GM21825 (cell line): ENCODE measurements at regions not wholly inside any gene's neighbourhood (a gene's known extent, or its start where the extent isn't known, plus 50 kb on each side); places are given as distances from the start of the nearest gene placed in this dataset.

Source experiments
- ATAC-seq: cut with Tn5 transposase; IDR thresholded peaks from one replicate; pipeline ENCODE4 v1.9.1; 2021; ENCODE audit warnings: mild to moderate bottlenecking, moderate library complexity; ENCODE audit not compliant: unreplicated experiment

DNA sequence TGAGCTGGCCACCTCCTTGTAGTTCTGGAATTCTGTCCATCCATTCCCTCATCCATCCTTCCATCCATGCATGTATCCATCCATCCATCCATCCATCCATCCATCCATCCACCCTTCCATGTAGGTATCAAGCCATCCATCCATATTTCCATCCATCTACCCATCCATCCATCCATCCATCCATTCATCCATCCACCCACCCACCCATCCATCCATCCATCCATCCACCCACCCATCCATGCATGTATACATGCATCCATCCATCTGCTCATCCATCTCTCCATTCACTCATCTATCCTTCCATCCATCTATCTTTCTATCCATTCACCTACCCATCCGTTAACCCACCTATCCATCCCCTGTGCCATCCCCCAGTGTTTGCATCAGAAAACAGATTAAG is 153.6 kb upstream of the STX18 start:
- ATAC-seq, result no peak

DNA sequence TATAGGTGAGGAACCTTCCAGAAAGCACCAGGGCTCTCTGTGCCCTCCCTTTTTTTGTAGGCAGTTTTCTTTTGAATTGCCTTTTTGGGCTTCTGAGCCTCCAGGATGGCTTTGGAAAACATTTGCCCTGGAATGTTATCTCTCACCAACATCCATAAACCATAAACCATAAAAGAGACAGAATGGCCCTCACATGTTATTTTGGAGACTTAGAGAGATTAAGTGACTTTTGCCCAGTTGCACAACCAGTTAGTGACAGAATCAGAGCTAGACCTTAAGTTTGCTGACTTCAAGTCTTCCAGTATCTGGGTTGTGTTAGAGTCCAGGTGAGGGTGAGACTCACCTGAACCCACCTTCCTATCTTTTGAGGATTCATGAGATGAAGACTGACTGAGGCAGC is 153.0 kb upstream of the STX18 start:
- ATAC-seq, result no peak

DNA sequence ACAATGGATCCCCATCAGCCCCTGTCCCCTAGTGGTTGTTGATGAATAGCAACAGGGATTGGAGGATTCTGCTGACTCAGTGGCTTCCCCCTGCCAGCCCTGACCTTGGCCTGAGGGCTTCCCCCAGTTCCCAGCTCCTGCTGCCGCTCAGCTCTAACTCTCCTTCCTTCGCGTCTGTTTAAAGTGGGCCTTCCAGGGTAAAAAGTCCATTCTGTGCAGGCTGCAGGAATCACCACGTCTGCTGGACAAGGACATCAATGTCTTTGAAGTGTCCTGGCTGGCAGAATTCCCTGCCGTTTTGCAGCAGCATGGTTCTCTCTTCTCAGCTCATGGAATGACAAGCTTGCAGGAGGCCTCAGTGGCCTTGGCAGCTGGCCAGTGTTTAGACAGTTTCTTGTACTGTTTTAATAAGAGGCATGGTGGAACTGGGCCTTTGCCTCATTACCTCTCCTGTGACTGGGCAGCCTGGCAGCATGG is 152.5 kb upstream of the STX18 start:
- ATAC-seq, result no peak

DNA sequence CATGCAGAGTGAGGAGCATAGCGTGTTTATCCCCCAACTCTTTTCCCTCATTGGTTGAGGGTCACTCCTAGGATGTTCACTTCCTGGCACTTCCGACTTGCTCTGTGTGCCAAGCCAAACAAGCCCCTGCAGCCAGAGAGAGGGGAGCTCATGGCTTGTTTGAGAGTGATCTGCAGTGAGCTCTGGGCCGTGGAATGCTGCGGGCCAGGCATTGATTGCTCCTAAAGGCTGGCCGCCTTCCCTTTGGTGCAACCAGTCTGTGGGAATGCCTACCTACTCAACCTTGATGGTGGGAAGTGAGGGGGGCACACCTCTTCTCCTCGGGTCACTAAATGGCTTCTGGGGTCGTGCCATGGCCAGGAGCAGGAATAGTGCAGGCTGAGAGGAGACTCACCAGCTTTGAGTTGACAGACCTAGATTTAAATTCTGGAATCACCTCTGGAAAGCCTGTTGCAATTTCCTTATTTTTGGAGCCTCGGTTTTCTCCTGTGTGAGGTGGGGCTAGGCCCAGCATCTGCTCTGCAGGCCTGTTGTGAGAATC is 152.0 kb upstream of the STX18 start:
- no peak for ATAC-seq

DNA sequence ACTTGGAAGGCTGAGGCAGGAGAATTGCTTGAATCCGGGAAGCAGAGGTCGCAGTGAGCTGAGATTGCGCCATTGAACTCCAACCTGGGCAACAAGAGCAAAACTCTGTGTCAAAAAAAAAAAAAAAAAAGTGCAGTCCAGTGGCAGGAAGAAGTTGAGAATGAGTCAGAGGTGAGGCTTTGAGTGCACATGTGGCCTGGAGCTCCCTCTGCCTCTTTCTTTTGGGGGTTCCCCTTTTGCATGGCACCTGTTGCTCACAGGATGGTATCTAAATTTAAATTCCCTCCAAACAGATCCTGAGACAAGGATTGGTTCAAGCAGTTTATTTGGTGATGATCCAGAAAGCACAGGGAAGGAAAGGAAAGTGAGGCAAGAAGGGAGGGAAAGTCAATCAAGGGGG is 151.4 kb upstream of the STX18 start:
- ATAC-seq, result no peak

DNA sequence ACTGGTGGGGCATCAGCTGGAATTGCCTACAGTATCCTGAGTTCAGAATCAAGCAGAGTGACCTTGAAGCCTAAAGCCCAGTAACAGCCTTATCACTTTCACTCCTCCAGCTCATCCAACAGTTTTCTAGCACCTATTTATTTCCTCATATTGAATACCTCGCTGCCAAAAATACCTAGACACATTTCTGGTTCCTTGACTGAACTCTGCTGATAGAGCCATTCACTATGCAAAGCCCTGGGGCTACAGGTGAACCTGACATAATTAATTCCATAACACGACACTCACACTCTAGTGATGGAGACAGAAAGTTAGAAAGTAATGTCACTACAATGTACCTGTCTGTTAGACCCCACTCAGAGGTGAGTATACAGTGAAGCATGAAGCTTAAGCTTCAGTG is 149.0 kb upstream of the STX18 start:
- ATAC-seq, result no peak

DNA sequence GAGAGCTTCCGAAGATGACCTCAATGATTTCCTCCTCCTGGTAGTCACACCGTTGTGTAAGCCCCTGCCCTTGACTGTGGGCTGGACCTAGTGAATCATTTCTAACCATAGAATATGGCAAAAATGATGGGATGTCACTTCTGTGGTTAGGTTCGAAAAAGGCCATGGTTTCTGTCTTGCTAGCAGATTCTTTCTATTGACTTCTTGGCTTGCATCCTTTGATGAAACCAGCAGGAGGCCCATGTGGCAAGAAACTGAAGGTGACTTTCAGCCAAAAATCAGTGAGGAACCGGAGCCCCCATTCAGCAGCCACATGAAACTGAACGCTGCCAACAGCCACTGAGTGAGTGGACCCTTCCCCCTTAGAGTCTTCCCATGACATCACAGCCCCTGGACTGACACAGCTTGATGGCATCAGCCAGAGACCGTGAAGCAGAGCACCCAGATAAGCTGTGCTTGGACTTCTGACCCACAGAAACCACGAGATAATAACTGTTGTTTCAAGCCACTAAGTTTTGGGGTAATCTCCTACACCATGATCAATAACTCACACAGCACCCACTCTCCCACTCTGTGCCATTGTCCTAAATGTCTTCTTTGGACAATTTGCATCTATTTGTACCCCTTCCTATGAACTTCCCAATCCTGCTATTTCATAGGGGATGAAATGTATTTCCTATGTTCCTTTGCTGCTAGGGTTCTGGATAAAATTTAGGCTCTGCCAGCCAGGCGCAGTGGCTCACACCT is 148.0 kb upstream of the STX18 start:
- ATAC-seq, result peak; percentile 81

DNA sequence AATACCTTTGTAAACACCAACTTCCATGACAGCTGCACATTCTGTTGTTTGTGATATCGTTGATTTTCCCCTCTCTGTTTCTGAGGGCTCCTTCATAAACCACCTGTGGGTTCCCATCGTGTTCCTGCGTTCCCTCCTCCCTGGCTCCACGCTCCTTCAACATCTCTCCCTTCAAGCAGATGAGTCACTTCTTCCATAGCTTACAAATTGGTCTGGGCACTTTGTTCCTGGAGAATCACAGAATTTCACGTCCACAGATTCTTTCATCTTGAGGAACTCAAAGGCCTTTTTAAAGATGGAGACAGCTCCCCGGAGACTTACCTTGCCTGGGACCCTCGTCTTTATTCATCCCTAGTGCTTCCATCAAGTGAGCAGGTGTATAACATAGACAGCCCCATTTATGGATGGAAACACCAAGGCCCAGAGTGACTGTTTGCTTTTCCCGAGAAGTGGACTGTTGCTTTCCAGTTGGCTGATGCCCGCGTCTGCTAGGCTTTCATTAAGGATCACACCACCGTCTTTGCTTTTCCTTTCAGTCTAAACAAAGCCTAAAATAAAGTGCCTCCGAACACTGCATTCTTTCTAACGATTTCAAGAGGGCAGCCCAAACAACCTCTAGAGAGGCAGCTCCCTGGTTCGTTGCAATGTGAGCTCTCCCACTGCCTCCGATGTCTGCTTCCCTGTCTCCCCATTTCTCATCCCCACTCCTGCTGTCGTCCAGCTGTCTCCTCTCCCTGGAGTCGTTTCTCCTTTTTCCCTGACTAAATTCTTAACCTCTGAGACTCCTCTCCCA is 146.3 kb upstream of the STX18 start:
- no peak for ATAC-seq

DNA sequence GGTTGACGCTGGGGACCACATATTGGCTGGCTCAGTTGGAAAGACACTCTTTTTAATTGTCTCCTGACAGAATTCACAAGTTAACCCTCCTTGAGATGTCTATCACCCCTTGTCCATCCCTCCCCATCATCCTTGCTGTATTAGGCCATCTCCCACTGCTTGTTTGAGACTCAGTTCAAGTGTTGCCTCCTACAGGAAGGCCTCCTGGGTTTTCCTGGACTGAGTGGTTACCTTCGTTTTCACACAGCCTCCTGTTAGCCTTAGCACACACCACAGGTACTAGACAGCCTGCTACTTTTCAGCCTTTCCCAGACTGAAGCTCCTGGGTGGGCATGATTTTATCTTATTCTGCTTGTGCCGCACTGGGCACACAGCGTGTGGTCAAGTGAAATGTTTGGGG is 145.3 kb upstream of the STX18 start:
- ATAC-seq, result no peak

DNA sequence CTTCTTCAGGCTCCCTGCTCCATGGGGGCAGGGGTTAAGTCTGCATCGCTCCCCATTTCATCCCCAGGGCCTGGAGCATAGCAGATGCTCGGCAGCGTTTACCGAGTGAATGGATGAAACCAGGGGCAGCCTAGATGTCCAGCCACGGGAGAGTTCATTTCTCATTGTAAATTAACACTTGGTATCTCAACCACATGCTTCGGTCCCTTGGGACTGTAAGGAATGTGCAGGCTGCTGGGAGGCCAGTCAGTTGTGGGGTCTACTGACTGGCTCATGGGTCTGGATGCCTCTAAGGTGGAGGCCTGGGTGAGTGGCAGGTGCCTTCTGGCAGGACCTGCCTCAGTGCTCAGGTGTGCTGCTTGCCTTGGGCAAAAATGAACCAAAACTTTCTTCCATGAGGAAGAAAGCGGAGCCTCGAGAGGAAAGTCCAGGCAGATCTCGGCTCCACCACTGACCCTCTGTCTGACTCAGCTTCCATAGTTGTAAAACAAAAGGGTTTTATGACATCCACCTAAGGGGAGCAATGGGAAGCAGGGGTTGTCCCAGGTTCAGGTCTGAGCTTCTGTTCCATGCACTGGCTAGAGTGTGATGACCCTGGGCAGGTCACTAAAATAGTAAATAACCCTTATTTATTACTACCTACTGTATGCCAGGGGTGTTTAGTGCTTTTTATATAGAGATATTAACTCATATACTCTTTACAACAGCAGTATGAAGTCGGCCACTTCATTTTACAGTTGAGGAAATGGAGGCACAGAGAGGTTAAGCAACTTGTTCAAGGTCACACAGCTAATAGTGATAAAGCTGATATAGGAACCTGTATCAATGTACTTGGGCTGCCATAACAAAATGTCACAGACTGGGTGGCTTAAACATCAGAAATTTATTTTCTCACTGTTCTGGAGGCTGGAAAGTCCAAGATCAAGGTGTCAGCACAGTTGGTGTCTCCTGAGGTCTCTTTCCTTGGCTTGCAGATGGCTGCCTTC is 144.3 kb upstream of the STX18 start:
- ATAC-seq, result no peak

DNA sequence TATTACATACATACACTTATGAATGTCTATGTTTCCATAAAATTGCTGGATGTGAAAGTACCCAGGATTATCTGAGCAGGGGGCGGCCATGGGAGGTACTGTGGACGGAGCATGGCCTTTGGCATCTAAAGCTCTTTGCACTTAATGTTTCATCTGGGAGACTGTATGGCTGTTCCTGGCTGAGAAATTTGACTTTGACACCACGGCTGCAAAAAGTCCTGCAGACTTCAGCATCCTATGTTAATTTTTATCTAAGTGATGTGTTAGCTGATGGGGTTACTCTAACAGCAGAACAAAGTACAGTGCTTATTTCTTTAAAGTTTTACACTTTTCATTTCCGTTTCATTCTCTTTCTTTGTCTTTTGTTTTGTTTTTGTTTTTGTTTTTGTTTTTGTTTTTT is 139.8 kb upstream of the STX18 start:
- ATAC-seq, result no peak

DNA sequence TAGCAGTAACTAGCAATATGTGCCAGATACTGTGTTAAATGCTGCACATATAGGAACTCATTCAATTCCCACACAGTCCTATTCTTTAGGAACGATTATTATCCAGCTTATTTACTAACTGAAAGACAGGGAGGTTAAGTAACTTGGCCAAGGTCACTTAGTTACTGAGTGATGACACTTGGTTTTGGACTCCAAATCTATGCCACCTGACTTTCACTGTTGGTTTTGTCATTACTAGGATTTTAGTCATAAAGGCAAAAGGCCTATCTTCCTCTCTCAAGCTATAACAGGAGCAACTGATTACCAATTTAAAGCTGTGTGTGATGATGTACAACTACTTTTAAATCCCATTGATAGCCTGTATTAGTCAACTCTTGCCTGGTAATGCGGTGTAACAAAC is 138.9 kb upstream of the STX18 start:
- ATAC-seq, result no peak

DNA sequence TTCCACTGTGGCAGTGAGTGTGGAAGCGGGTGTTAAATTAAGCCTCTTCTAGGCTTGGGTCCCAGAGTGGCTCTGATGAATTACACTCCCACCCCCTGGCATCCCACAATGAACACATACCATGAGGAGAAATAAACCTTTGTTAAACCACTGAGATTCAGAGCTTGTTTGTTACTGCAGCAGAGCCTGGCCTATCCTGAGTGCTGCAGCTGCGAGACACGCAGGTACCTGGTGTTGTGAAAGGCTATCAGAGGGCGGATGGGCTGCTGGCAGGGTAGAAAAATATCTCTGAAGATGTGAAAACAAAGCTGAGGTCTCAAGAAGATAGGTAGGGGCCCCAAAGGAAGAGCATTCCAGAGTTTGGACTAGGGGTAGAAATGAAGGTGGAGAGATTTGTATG is 138.4 kb upstream of the STX18 start:
- no peak for ATAC-seq

DNA sequence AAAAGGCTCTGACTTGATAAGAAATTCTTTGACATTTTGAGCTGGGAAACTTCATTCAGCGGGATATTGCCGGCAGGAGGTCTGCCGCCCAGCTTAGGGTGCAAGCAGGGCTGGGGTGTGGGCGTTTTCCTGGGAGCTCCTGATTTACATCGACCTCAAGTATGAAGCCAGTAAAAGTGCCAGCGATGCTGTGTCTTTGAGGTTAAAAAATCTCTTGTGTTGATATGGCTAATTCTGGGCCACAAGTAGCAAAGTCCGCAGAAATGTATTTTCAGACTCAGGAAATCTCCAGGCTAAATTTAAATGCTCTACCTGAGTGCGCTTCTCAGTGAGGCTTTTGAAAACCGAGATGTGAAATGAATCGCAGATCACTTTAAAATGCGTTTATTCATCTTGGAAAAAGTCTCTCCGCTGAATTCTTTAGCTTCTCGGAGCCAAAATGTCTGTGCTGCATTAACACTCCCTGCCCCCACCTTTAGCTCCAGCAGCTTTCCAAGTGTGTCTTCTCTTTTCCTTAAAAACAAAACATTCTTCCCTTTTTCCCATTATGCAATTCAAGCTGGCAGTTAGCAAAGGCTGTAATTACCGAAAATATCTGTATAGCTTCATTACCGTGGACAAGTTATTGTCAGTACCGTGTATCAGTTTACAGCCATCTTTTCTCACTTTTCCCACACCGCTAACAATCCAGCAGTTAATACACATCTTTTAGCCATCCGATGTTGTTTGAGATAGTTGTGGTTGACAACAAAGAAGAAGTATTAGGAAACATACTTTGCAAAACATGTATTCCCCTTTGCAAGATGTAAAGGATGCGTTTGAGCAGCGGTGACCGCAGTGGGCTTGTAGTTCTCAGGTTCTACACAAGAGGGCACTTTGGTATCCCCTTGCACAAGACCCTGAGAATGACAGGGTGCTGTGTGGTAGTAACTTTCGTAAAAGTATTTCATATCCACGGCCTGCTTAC is 136.0 kb upstream of the STX18 start:
- no peak for ATAC-seq

DNA sequence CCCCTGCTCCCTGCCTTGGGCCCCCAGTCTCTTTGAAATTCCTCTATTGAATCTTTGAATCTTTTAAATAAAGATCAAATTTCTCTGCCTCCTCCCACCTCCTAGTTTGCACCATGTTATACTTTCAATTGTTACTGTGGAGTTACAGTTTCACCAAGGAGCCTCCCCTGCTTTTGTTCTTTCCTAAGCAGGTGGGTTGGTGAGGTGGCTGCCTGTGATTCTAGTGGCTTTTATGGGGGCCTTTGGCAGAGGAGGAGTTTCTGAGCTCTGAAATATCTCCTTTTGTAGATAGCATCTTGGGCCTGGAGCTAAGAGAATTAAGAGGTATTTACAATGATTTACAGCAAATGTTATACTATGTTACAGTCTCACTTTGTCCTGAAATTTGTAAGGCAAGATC is 133.8 kb upstream of the STX18 start:
- no peak for ATAC-seq

DNA sequence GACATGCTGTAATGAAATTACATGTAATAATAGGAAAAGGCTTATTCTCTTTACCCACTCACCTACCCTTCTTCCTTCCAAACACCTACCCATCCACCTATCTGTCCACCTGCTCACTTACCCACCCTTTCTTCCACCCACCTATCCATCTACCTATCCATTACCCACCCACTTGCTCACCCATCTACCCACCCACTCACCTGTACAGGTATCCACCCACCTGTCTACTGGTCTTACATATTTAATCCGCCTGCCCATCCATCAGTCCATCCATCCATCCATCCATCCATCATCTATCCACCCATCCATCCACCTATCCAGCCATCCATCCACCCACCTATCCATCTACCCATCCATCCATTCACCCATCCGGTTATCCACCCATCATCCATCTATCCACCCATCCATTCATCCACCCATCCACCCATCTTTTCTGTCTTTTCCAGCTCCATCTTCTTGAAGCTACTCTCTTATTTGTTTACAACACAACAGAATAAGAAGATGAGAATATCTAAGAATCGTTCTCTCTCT is 133.3 kb upstream of the STX18 start:
- no peak for ATAC-seq

DNA sequence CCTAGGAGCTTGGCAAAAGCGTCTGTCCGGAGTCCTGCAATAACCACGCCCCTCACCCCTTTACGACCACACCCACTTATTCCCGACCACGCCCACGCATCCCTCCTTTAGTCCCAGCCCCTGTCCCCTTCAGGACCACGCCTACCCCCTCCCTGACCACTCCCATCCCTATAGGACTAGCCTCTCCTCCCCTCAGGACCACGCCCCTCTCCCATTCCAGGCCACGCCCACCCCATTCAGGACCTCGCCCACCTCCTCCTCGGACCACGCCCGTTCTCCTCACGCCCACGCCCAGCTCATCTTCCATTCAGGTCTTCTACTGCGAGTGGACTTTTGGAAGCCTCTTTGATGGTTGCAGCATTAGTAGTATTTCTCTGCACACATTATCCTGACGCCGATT is 131.2 kb upstream of the STX18 start:
- ATAC-seq, result no peak

DNA sequence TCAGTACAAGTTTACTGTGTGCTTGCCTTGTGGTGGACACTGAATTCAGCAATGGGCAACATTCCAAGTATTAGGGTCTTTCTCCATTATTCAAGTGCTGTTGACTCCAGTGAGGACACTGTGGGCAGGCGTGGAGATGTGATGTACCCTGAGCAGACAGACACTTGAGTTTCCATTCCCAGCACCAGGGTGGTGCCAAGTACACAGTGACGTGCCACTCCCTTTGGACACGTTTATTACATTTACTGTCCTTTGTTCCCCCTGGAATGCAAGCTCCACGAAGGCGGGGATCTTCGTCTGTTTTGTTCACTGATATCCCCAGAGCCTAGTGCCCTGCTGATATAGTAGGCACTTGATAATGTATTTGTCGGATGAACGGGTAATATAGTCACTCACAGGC is 130.6 kb upstream of the STX18 start:
- ATAC-seq, result no peak

DNA sequence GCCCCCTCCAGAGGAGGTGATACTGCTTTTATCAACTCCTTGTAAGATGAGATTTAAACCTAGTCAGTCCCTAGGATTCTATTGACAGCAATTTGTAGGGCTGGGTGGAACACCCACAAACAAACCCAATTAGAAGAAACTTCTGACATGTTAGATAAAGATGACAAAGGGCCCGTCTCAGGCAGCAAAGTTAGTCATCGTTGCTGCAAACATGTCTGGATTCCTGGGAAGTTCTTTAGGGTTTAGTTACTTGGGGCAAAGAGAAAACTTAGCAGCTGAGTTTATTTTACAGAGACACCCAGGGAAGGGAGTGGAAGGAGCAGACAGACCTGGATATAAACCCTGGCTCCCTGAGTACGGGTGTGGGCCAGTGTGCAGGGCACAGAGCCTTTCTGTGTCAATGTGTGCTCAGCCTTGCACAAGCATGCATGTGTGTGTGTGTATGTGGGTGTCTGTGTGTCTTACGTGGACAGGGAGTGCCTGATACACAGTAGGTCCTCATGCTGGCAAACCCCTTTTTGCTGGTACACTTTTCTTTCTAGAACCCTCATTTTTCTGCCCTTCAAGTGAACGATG is 130.0 kb upstream of the STX18 start:
- no peak for ATAC-seq
